OCI-LY7 (cell line): ENCODE measurements at regions not wholly inside any gene's neighbourhood (a gene's known extent, or its start where the extent isn't known, plus 50 kb on each side); places are given as distances from the start of the nearest gene placed in this dataset.

ENCODE experiments used
- CTCF ChIP-seq: fragments of 200-600 bp; sonication (generic); conservative IDR thresholded peaks from 2 replicates; pipeline ENCODE4 v1.5.1; 2014; ENCODE audit warnings: mild to moderate bottlenecking, antibody characterized with exemption, low read length, moderate library complexity, mixed read lengths
- EZH2phosphoT487 ChIP-seq: fragments of 200-600 bp; sonication (generic); IDR thresholded peaks from 2 replicates; pipeline ENCODE4 v1.6.1; 2018; ENCODE audit warnings: low read depth, borderline replicate concordance, mild to moderate bottlenecking, mixed run types, antibody characterized with exemption, low read length, moderate library complexity, mixed read lengths

GRCh38 chr3:66158933-66159683 is 61.7 kb upstream of the SLC25A26 start:
- TF ChIP-seq CTCF (no peak), EZH2phosphoT487 (no peak)
